C4-2B (cell line): ENCODE measurements at regions not wholly inside any gene's neighbourhood (a gene's known extent, or its start where the extent isn't known, plus 50 kb on each side); places are given as distances from the start of the nearest gene placed in this dataset.

Source experiments
- ZFX ChIP-seq: fragments of 450-650 bp; IDR thresholded peaks from 2 replicates; pipeline ENCODE4 v1.6.1; 2017
- TF ChIP-seq, protein P1 (sequence below): fragments of 450-650 bp; conservative IDR thresholded peaks from 2 replicates; pipeline ENCODE4 v1.5.1; 2017; ENCODE audit warnings: mild to moderate bottlenecking

DNA sequence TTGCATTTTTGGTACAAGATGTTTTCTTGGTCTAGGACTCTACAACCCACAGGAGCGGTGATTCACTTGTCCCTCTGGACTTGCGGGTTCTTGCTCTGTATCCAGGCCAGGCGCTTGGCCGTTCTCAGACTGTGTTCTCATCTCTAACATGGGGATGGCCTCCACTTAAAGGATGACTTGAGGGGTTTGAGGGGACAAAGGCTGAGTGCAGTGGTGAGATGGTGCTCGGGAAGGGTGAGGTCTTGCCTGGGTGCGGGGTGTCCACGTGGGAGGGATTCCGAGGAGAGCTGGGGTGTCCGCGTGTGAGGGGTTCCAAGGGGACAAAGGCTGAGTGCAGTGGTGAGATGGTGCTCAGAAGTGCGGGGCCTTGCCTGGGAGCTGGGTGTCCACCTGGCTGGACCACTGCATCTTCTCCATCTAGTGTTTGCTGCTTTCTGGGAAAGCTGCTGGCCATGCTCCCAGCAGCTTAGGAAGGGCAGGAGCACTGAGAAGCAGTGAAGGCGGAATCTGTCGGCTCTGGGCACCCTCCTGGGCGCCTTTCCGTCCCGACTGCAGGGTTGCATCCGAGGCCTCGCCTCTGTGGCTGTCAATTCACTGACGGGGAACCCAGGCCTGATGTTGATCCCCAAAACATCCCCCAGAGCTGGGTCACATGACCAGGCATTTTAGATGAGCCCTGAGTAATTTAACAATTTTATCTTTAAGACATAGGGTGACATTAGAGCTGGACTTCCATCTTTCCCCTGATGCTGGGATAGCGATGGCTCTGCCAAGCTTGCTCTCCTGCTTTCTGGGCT lies 280.5 kb upstream of the IRX4 start:
- TF ChIP-seq, protein P1, sequence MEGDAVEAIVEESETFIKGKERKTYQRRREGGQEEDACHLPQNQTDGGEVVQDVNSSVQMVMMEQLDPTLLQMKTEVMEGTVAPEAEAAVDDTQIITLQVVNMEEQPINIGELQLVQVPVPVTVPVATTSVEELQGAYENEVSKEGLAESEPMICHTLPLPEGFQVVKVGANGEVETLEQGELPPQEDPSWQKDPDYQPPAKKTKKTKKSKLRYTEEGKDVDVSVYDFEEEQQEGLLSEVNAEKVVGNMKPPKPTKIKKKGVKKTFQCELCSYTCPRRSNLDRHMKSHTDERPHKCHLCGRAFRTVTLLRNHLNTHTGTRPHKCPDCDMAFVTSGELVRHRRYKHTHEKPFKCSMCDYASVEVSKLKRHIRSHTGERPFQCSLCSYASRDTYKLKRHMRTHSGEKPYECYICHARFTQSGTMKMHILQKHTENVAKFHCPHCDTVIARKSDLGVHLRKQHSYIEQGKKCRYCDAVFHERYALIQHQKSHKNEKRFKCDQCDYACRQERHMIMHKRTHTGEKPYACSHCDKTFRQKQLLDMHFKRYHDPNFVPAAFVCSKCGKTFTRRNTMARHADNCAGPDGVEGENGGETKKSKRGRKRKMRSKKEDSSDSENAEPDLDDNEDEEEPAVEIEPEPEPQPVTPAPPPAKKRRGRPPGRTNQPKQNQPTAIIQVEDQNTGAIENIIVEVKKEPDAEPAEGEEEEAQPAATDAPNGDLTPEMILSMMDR = no peak
- TF ChIP-seq ZFX = no peak
